ENCODE measurements at regions not wholly inside any gene's neighbourhood (a gene's known extent, or its start where the extent isn't known, plus 50 kb on each side); places are given as distances from the start of the nearest gene placed in this dataset.

GRCh38 chr3:168362156-168362555 lies 266.4 kb upstream of the GOLIM4 start:
- Histone ChIP-seq H3K9me3 (no peaks in the 10 kb centered on the region), H3K27ac (no peak overlapping the region), H3K4me1 (no peaks in the 10 kb centered on the region), H3K27me3 (no peaks in the 10 kb centered on the region), H3K36me3 (no peaks in the 10 kb centered on the region), H3K4me3 (no peak overlapping the region)
- no peak for TF ChIP-seq POLR2A (IDR thresholded peaks at IDR 0.05)
- TF ChIP-seq EP300 (IDR thresholded peaks at IDR 0.05): no peak
- no peak for TF ChIP-seq CTCF (IDR thresholded peaks at IDR 0.05)
- TF ChIP-seq POLR2AphosphoS5 (IDR thresholded peaks at IDR 0.05): no peak
- no peak for ATAC-seq (ENCODE audit: low FRiP score in 2 of 2)
- no peak for DNase-seq

GRCh38 chr3:168360993-168361392 lies 265.3 kb upstream of the GOLIM4 start:
- ATAC-seq (ENCODE audit: low FRiP score in 2 of 2) (no peak), DNase-seq (no peak)
- no peak for TF ChIP-seq CTCF (IDR thresholded peaks at IDR 0.05)
- no peak for TF ChIP-seq POLR2AphosphoS5 (IDR thresholded peaks at IDR 0.05)
- no peak for TF ChIP-seq POLR2A (IDR thresholded peaks at IDR 0.05)
- no peak for TF ChIP-seq EP300 (IDR thresholded peaks at IDR 0.05)
- H3K4me1 ChIP-seq: no peaks in the 10 kb centered on the region
- no peaks in the 10 kb centered on the region for H3K27me3 ChIP-seq
- no peak overlapping the region for H3K4me3 ChIP-seq
- H3K36me3 ChIP-seq: no peaks in the 10 kb centered on the region
- 81 to 83% methylated on average over 3 of the region's 3 CpGs for WGBS, 2 donors
- H3K9me3 ChIP-seq: no peaks in the 10 kb centered on the region
- H3K27ac ChIP-seq: no peak overlapping the region

- no peak overlapping the region for H3K4me3 ChIP-seq
- ATAC-seq (ENCODE audit: low FRiP score in 2 of 2) (no peak), DNase-seq (no peak)
- peaks cover 0 to 3% (median 0%) of the 10 kb centered on the region in 4 donors for H3K4me1 ChIP-seq
- TF ChIP-seq CTCF (IDR thresholded peaks at IDR 0.05) (no peak), POLR2A (IDR thresholded peaks at IDR 0.05) (no peak), POLR2AphosphoS5 (IDR thresholded peaks at IDR 0.05) (no peak), EP300 (IDR thresholded peaks at IDR 0.05) (no peak)
- H3K9me3 ChIP-seq: no peaks in the 10 kb centered on the region
- H3K36me3 ChIP-seq: no peaks in the 10 kb centered on the region
- 77 to 80% methylated on average over 9 of the region's 9 CpGs for WGBS, 2 donors
- H3K27me3 ChIP-seq: no peaks in the 10 kb centered on the region
- no peak overlapping the region for H3K27ac ChIP-seq
Measured at GRCh38 chr3:168342946-168343850, 247.5 kb upstream of the GOLIM4 start.

- Histone ChIP-seq H3K4me1 (peaks cover 0 to 3% (median 0%) of the 10 kb centered on the region in 4 donors), H3K4me3 (no peak overlapping the region), H3K9me3 (no peaks in the 10 kb centered on the region), H3K27me3 (no peaks in the 10 kb centered on the region), H3K27ac (no peak overlapping the region), H3K36me3 (no peaks in the 10 kb centered on the region)
- TF ChIP-seq EP300 (IDR thresholded peaks at IDR 0.05) (no peak), CTCF (IDR thresholded peaks at IDR 0.05) (no peak), POLR2A (IDR thresholded peaks at IDR 0.05) (no peak), POLR2AphosphoS5 (IDR thresholded peaks at IDR 0.05) (no peak)
- ATAC-seq (ENCODE audit: low FRiP score in 2 of 2): no peak
- no peak for DNase-seq
- 43 to 61% methylated on average over 2 of the region's 2 CpGs for WGBS, 2 donors
Measured at GRCh38 chr3:168341956-168342936, 246.5 kb upstream of the GOLIM4 start.

Measured in upper lobe of left lung (tissue), 6 donors.